ENCODE measurements at regions not wholly inside any gene's neighbourhood (a gene's known extent, or its start where the extent isn't known, plus 50 kb on each side); places are given as distances from the start of the nearest gene placed in this dataset.
"Not testable (repeated sequence)": the region's sequence is repeated elsewhere in the genome, so short reads cannot be mapped to it uniquely, and the experiment has no call there.

DNA sequence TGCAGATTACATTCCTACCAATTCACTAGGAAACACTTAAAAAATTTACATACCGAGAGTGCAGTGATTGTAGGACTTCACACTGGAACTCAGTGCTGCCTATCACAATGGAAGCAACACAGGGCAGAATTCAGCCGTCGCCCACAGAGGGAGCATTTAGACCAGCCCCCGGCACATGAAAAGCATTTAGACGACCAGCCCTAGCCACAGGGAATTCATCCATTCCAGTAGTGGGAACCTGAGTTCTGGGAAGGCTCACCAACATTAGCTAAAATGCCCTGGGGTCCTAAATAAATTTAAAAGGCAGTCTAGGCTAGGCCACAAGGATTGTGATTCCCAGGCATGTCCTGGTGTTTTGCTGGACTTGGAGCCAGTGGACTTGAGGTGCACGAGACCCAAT, 155.2 kb downstream of the LIG4 start:
- no peak for ATAC-seq
- no peaks in the 10 kb centered on the region for H3K9me3 ChIP-seq
- no peaks in the 10 kb centered on the region for H3K27me3 ChIP-seq
- WGBS (ENCODE audit: insufficient coverage, low coverage, low lambda C conversion rate, missing lambda C conversion rate): 83% methylated on average over 1 of the region's 6 CpGs
- no peak overlapping the region for H3K27ac ChIP-seq
- DNase-seq: no peak
- H3K4me1 ChIP-seq: no peaks in the 10 kb centered on the region
- H3K4me3 ChIP-seq: no peak overlapping the region
- H3K36me3 ChIP-seq: no peaks in the 10 kb centered on the region
- intact Hi-C loops (cut with DNase I): no loop called here
- TF ChIP-seq CTCF (IDR thresholded peaks at IDR 0.05) (no peak), POLR2A (IDR thresholded peaks at IDR 0.05) (no peak)

DNA sequence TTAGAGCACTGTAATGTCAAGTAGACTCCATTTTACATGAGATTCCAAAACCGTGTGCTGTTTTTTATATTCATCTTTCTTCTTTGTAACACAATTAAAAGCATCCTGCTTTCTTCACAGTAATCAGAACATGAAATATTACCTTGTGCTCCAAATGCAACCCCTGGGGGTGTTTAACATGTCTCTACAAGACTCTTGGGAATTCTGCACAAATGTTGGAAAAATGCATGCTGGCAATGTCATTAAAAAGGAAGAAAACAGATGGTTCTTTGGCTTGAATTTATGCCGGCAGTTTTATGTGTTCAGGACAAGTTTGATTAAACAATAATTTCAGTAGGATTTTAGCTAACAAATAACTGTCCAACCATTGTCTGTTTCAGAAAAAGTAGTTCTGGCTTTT, 159.1 kb downstream of the LIG4 start:
- Histone ChIP-seq H3K36me3 (no peaks in the 10 kb centered on the region), H3K27ac (no peak overlapping the region), H3K4me1 (no peaks in the 10 kb centered on the region), H3K4me3 (no peak overlapping the region), H3K27me3 (no peaks in the 10 kb centered on the region), H3K9me3 (no peaks in the 10 kb centered on the region)
- 68% methylated on average over 2 of the region's 2 CpGs for WGBS (ENCODE audit: insufficient coverage, low coverage, low lambda C conversion rate, missing lambda C conversion rate)
- DNase-seq: no peak
- no peak for TF ChIP-seq POLR2A (IDR thresholded peaks at IDR 0.05)
- no peak for TF ChIP-seq CTCF (IDR thresholded peaks at IDR 0.05)
- no peak for ATAC-seq
- intact Hi-C loops (cut with DNase I): no loop called here

DNA sequence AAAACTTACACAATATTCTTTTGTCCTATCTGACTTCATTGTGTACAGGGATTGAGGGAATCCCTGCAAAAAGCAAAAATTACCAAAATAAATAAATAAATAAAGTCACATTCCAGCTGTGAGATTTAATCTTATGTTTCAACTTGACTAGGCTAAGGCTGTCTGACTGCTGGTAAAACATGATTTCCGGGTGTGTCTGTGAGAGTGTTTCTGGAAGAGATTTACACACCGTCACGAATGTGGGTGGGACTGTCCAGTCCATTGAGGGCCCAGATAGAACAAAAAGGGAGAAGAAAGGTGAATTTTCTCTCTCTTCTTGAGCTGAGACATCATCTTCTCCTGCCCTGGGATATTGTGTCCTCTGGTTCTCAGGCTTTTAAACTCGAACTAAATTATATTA, 166.1 kb downstream of the LIG4 start:
- WGBS (ENCODE audit: insufficient coverage, low coverage, low lambda C conversion rate, missing lambda C conversion rate): 35% methylated on average over 4 of the region's 4 CpGs
- TF ChIP-seq POLR2A (IDR thresholded peaks at IDR 0.05) (no peak), CTCF (IDR thresholded peaks at IDR 0.05) (no peak)
- no peaks in the 10 kb centered on the region for H3K9me3 ChIP-seq
- ATAC-seq (no peak), DNase-seq (no peak)
- H3K27me3 ChIP-seq: no peaks in the 10 kb centered on the region
- no peak overlapping the region for H3K27ac ChIP-seq
- H3K4me1 ChIP-seq: no peaks in the 10 kb centered on the region
- intact Hi-C loops (cut with DNase I): no loop called here
- no peaks in the 10 kb centered on the region for H3K36me3 ChIP-seq
- no peak overlapping the region for H3K4me3 ChIP-seq

GRCh38 chr13:108044954-108045353, 170.4 kb downstream of the LIG4 start:
- Histone ChIP-seq H3K9me3 (no peaks in the 10 kb centered on the region), H3K4me1 (no peaks in the 10 kb centered on the region), H3K4me3 (no peak overlapping the region), H3K27ac (no peak overlapping the region), H3K27me3 (no peaks in the 10 kb centered on the region), H3K36me3 (no peaks in the 10 kb centered on the region)
- intact Hi-C loops (cut with DNase I): no loop called here
- ATAC-seq (no peak), DNase-seq (no peak)
- no peak for TF ChIP-seq POLR2A (IDR thresholded peaks at IDR 0.05)
- TF ChIP-seq CTCF (IDR thresholded peaks at IDR 0.05): no peak
- 20% methylated on average over 1 of the region's 1 CpG for WGBS (ENCODE audit: insufficient coverage, low coverage, low lambda C conversion rate, missing lambda C conversion rate)

- H3K36me3 ChIP-seq; intact Hi-C loops (cut with DNase I); H3K4me1 ChIP-seq; H3K9me3 ChIP-seq; H3K27ac ChIP-seq; DNase-seq; H3K4me3 ChIP-seq; ATAC-seq; H3K27me3 ChIP-seq: not testable (repeated sequence)
- WGBS (ENCODE audit: insufficient coverage, low coverage, low lambda C conversion rate, missing lambda C conversion rate): 30% methylated on average over 6 of the region's 6 CpGs
Measured at GRCh38 chr13:108042866-108043265, 172.5 kb downstream of the LIG4 start.
